Naive thymus-derived CD4-positive, alpha-beta T cell (primary cell): ENCODE measurements at regions not wholly inside any gene's neighbourhood (a gene's known extent, or its start where the extent isn't known, plus 50 kb on each side); places are given as distances from the start of the nearest gene placed in this dataset.

Experiments used
- ATAC-seq: fragments of 150-1000 bp; cut with Tn5 transposase; 2 replicates; pipeline ENCODE4 v1.10.0; 2021; ENCODE audit warnings: mild to moderate bottlenecking, moderate library complexity
- CTCF ChIA-PET: fragments of 350-600 bp; sonication (Branson Sonifier 250); formaldehyde crosslinking; loops from one replicate; lab custom pipeline; 2021; ENCODE audit warnings: antibody characterized with exemption; lab: Charles Lee
- POLR2A ChIA-PET: fragments of 350-600 bp; sonication (Branson Sonifier 250); formaldehyde crosslinking; loops from one replicate; lab custom pipeline; 2021; ENCODE audit warnings: antibody characterized with exemption, inconsistent platforms; lab: Charles Lee
- DNase-seq, 9 donors: peaks; one replicate each; pipeline versions ENCODE4 v3.0.0 to v3.0.0-alpha.2; 2020 to 2022; ENCODE audit warnings: mixed read lengths in 1 of 9
- H3K27ac ChIP-seq: one replicate; pipeline ENCODE4 v1.7.0; 2013; ENCODE audit warnings: mild to moderate bottlenecking, low read depth, low read length, moderate library complexity
- H3K27me3 ChIP-seq, 2 donors: one replicate each; pipeline ENCODE4 v1.7.0; 2013; ENCODE audit warnings: low read length in 2 of 2, mild to moderate bottlenecking in 2 of 2, moderate library complexity in 2 of 2; ENCODE audit not compliant: control insufficient read depth in 2 of 2, insufficient read depth in 2 of 2
- H3K36me3 ChIP-seq, 3 experiments: 1 replicate in 2 of 3; 2 replicates in 1 of 3; pipeline ENCODE4 v1.7.0; 2013; ENCODE audit warnings: low read length in 3 of 3, mild to moderate bottlenecking in 3 of 3, moderate library complexity in 1 of 3; ENCODE audit not compliant: insufficient read depth in 3 of 3, control insufficient read depth in 2 of 3
- H3K4me1 ChIP-seq, 2 donors: one replicate each; pipeline ENCODE4 v1.7.0; 2013; ENCODE audit warnings: low read length in 2 of 2, mild to moderate bottlenecking in 2 of 2, moderate library complexity in 1 of 2; ENCODE audit not compliant: control insufficient read depth in 2 of 2, insufficient read depth in 2 of 2
- H3K4me3 ChIP-seq: 2 replicates; pipeline ENCODE4 v1.7.0; 2013; ENCODE audit warnings: mild to moderate bottlenecking, low read length
- H3K9me3 ChIP-seq, 3 experiments: 1 replicate in 2 of 3; 2 replicates in 1 of 3; pipeline ENCODE4 v1.7.0; 2013; ENCODE audit warnings: low read length in 3 of 3; ENCODE audit not compliant: control insufficient read depth in 2 of 3
- H3K27ac Mint-ChIP-seq, 9 donors: one replicate each; pipeline ENCODE4 v1.8.0; 2020 to 2022; ENCODE audit warnings: mixed read lengths in 9 of 9, mild to moderate bottlenecking in 8 of 9, moderate library complexity in 5 of 9, inconsistent platforms in 2 of 9
- H3K27me3 Mint-ChIP-seq, 5 donors: one replicate each; pipeline ENCODE4 v1.8.0; 2021 to 2022; ENCODE audit warnings: mixed read lengths in 5 of 5, mild to moderate bottlenecking in 1 of 5
- H3K36me3 Mint-ChIP-seq, 5 donors: one replicate each; pipeline ENCODE4 v1.8.0; 2020 to 2022; ENCODE audit warnings: mixed read lengths in 5 of 5, mild to moderate bottlenecking in 3 of 5, inconsistent platforms in 1 of 5
- H3K4me1 Mint-ChIP-seq, 7 donors: one replicate each; pipeline ENCODE4 v1.8.0; 2020 to 2022; ENCODE audit warnings: mixed read lengths in 7 of 7, mild to moderate bottlenecking in 3 of 7, inconsistent platforms in 1 of 7
- H3K4me3 Mint-ChIP-seq, 10 donors: one replicate each; pipeline ENCODE4 v1.8.0; 2020 to 2022; ENCODE audit warnings: mild to moderate bottlenecking in 10 of 10, mixed read lengths in 10 of 10, moderate library complexity in 6 of 10, inconsistent platforms in 2 of 10
- H3K9me3 Mint-ChIP-seq, 11 donors: one replicate each; pipeline ENCODE4 v1.8.0; 2020 to 2022; ENCODE audit warnings: mixed read lengths in 11 of 11, mild to moderate bottlenecking in 4 of 11, inconsistent platforms in 1 of 11, moderate library complexity in 1 of 11
- intact Hi-C, 2 donors: fragments of 100-400 bp; cut with micrococcal nuclease; formaldehyde crosslinking; loops; one replicate each; pipeline ENCODE4 v1.15.1; 2023

- ChIA-PET CTCF (no interaction called here), POLR2A (no interaction called here)
- Histone ChIP-seq H3K4me3 (no peak overlapping the region), H3K9me3 (no peaks in the 10 kb centered on the region), H3K27ac (no peak overlapping the region), H3K4me1 (no peaks in the 10 kb centered on the region), H3K36me3 (no peaks in the 10 kb centered on the region), H3K27me3 (no peaks in the 10 kb centered on the region)
- no peak for ATAC-seq
- no peak overlapping the region for H3K4me3 Mint-ChIP-seq
- no peak overlapping the region for H3K27ac Mint-ChIP-seq
- no peak for DNase-seq
- intact Hi-C loops = no loop called here
- peaks cover 0 to 3% (median 0%) of the 10 kb centered on the region in 11 donors for H3K9me3 Mint-ChIP-seq
- no peaks in the 10 kb centered on the region for H3K4me1 Mint-ChIP-seq
- H3K27me3 Mint-ChIP-seq = peaks cover 0 to 6% (median 0%) of the 10 kb centered on the region in 5 donors
- H3K36me3 Mint-ChIP-seq = no peaks in the 10 kb centered on the region
Measured at GRCh38 chr5:38029397-38030065, 189.7 kb upstream of the GDNF start.

- Histone ChIP-seq H3K27ac (no peak overlapping the region), H3K4me3 (no peak overlapping the region), H3K4me1 (no peaks in the 10 kb centered on the region), H3K27me3 (no peaks in the 10 kb centered on the region), H3K36me3 (no peaks in the 10 kb centered on the region), H3K9me3 (no peaks in the 10 kb centered on the region)
- no peak overlapping the region for H3K4me3 Mint-ChIP-seq
- peaks cover 0 to 3% (median 0%) of the 10 kb centered on the region in 11 donors for H3K9me3 Mint-ChIP-seq
- intact Hi-C loops = no loop called here
- ATAC-seq = no peak
- CTCF ChIA-PET = no interaction called here
- H3K36me3 Mint-ChIP-seq = no peaks in the 10 kb centered on the region
- no peak overlapping the region for H3K27ac Mint-ChIP-seq
- POLR2A ChIA-PET = no interaction called here
- DNase-seq = no peak
- no peaks in the 10 kb centered on the region for H3K4me1 Mint-ChIP-seq
- peaks cover 0 to 14% (median 4%) of the 10 kb centered on the region in 5 donors for H3K27me3 Mint-ChIP-seq
Measured at GRCh38 chr5:38023799-38024198, 184.0 kb upstream of the GDNF start.

DNA sequence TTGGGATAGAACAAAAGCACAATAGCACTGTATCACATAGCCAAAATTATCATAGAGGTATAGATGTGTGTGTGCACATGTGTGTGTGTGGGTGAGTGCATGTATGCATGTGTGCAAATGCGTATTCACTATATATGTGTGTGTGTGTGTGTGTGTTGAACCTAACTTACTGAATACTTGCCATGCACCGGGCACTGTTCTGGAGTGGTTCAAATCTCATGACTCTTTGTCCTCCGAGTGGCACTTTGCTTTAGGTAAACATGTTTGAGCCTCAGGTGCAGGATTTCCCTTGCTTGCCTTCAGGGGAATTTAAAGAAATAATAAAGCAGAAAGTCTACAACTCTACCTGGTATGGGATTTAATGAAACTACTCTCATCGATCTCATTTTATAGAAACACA lies 183.5 kb upstream of the GDNF start:
- Mint-ChIP-seq H3K4me3 (no peak overlapping the region), H3K36me3 (no peaks in the 10 kb centered on the region), H3K4me1 (no peaks in the 10 kb centered on the region), H3K27ac (no peak overlapping the region), H3K9me3 (peaks cover 0 to 3% (median 0%) of the 10 kb centered on the region in 11 donors), H3K27me3 (peaks cover 0 to 14% (median 4%) of the 10 kb centered on the region in 5 donors)
- Histone ChIP-seq H3K9me3 (no peaks in the 10 kb centered on the region), H3K27ac (no peak overlapping the region), H3K4me1 (no peaks in the 10 kb centered on the region), H3K27me3 (no peaks in the 10 kb centered on the region), H3K4me3 (no peak overlapping the region), H3K36me3 (no peaks in the 10 kb centered on the region)
- DNase-seq (no peak), ATAC-seq (no peak)
- intact Hi-C loops = no loop called here
- POLR2A ChIA-PET = no interaction called here
- CTCF ChIA-PET = no interaction called here

GRCh38 chr5:38022631-38023030 lies 182.8 kb upstream of the GDNF start:
- H3K27ac ChIP-seq = no peak overlapping the region
- ChIA-PET CTCF (no interaction called here), POLR2A (no interaction called here)
- H3K4me3 ChIP-seq = no peak overlapping the region
- intact Hi-C loops = no loop called here
- ATAC-seq = no peak
- no peaks in the 10 kb centered on the region for H3K36me3 ChIP-seq
- H3K27ac Mint-ChIP-seq = no peak overlapping the region
- peaks cover 0 to 3% (median 0%) of the 10 kb centered on the region in 11 donors for H3K9me3 Mint-ChIP-seq
- H3K27me3 Mint-ChIP-seq = peaks cover 0 to 14% (median 4%) of the 10 kb centered on the region in 5 donors
- H3K27me3 ChIP-seq = no peaks in the 10 kb centered on the region
- no peak overlapping the region for H3K4me3 Mint-ChIP-seq
- no peaks in the 10 kb centered on the region for H3K4me1 Mint-ChIP-seq
- H3K9me3 ChIP-seq = no peaks in the 10 kb centered on the region
- DNase-seq = no peak
- H3K4me1 ChIP-seq = no peaks in the 10 kb centered on the region
- H3K36me3 Mint-ChIP-seq = no peaks in the 10 kb centered on the region

GRCh38 chr5:38018016-38018415 lies 178.2 kb upstream of the GDNF start:
- H3K36me3 Mint-ChIP-seq = no peaks in the 10 kb centered on the region
- H3K4me1 Mint-ChIP-seq = no peaks in the 10 kb centered on the region
- H3K4me3 ChIP-seq = no peak overlapping the region
- H3K4me1 ChIP-seq = no peaks in the 10 kb centered on the region
- intact Hi-C loops = no loop called here
- no peaks in the 10 kb centered on the region for H3K27me3 ChIP-seq
- POLR2A ChIA-PET = no interaction called here
- no peak overlapping the region for H3K27ac Mint-ChIP-seq
- no peak overlapping the region for H3K27ac ChIP-seq
- no peak overlapping the region for H3K4me3 Mint-ChIP-seq
- CTCF ChIA-PET = no interaction called here
- DNase-seq (no peak), ATAC-seq (no peak)
- no peaks in the 10 kb centered on the region for H3K36me3 ChIP-seq
- H3K27me3 Mint-ChIP-seq = peaks cover 0 to 14% (median 2%) of the 10 kb centered on the region in 5 donors
- H3K9me3 ChIP-seq = no peaks in the 10 kb centered on the region
- H3K9me3 Mint-ChIP-seq = peaks cover 0 to 7% (median 0%) of the 10 kb centered on the region in 11 donors

DNA sequence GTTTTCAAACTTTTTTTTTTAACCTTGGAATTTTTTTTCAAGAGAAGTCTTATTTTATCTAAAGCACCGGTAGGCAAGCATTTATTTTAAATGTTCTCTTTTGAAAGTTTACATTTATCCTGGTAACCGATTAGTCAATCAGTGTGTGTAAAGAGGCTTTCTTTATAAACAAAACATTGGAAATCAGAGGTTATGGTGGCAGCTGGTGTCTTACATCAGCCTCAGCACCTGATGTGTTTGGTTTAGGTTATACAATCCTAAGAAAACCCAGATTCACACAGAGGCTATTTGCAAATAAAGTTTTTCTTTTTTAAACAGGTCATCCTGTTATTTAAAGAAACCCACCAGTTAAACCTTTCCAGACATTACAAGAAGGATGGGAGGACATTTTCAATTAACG lies 173.3 kb upstream of the GDNF start:
- ChIA-PET CTCF (no interaction called here), POLR2A (no interaction called here)
- Mint-ChIP-seq H3K36me3 (no peaks in the 10 kb centered on the region), H3K27ac (no peak overlapping the region), H3K4me3 (no peak overlapping the region), H3K4me1 (no peaks in the 10 kb centered on the region), H3K27me3 (peaks cover 0 to 5% (median 0%) of the 10 kb centered on the region in 5 donors), H3K9me3 (peaks cover 0 to 4% (median 0%) of the 10 kb centered on the region in 11 donors)
- intact Hi-C loops = no loop called here
- Histone ChIP-seq H3K27me3 (no peaks in the 10 kb centered on the region), H3K4me3 (no peak overlapping the region), H3K27ac (no peak overlapping the region), H3K9me3 (no peaks in the 10 kb centered on the region), H3K4me1 (no peaks in the 10 kb centered on the region), H3K36me3 (no peaks in the 10 kb centered on the region)
- ATAC-seq (no peak), DNase-seq (no peak)

- no peak for ATAC-seq
- ChIA-PET POLR2A (no interaction called here), CTCF (no interaction called here)
- no peak overlapping the region for H3K4me3 ChIP-seq
- no peaks in the 10 kb centered on the region for H3K36me3 ChIP-seq
- intact Hi-C loops = no loop called here
- Mint-ChIP-seq H3K27me3 (peaks cover 0 to 5% (median 0%) of the 10 kb centered on the region in 5 donors), H3K4me3 (no peak overlapping the region), H3K36me3 (no peaks in the 10 kb centered on the region), H3K9me3 (peaks cover 0 to 4% (median 0%) of the 10 kb centered on the region in 11 donors), H3K4me1 (no peaks in the 10 kb centered on the region), H3K27ac (no peak overlapping the region)
- DNase-seq = no peak
- H3K4me1 ChIP-seq = no peaks in the 10 kb centered on the region
- H3K27ac ChIP-seq = no peak overlapping the region
- no peaks in the 10 kb centered on the region for H3K27me3 ChIP-seq
- no peaks in the 10 kb centered on the region for H3K9me3 ChIP-seq
Measured at GRCh38 chr5:38011668-38012188, 171.9 kb upstream of the GDNF start.
